NB4 (cell line): ENCODE measurements at regions not wholly inside any gene's neighbourhood (a gene's known extent, or its start where the extent isn't known, plus 50 kb on each side); places are given as distances from the start of the nearest gene placed in this dataset.
A peak's percentile ranks its signal among the peaks of the same experiment; 100 is the strongest.
"Not testable (repeated sequence)": the region's sequence is repeated elsewhere in the genome, so short reads cannot be mapped to it uniquely, and the experiment has no call there.

Experiments used
- DNase-seq: peaks from one replicate; pipeline ENCODE4 v3.0.0; 2010; ENCODE audit warnings: low read depth
- H3K4me3 ChIP-seq: one replicate; pipeline ENCODE4 v1.5.1; 2011; ENCODE audit warnings: mild to moderate bottlenecking, low read depth, low read length, moderate library complexity
- MYC ChIP-seq: IDR thresholded peaks from 2 replicates; pipeline ENCODE4 v1.6.1; 2011; ENCODE audit warnings: low read depth, low read length
- POLR2A ChIP-seq: IDR thresholded peaks from 2 replicates; pipeline ENCODE4 v1.6.1; 2011; ENCODE audit warnings: mild to moderate bottlenecking; ENCODE audit not compliant: insufficient read length; ENCODE audit errors: extremely low read depth
- TF ChIP-seq, protein P1 (sequence below): IDR thresholded peaks from one replicate; pipeline ENCODE4 v1.5.1; 2012; ENCODE audit warnings: low read depth, low read length
- TF ChIP-seq, protein P2 (sequence below): IDR thresholded peaks from 2 replicates; pipeline ENCODE4 v1.6.1; 2011; ENCODE audit warnings: low read depth, low read length

DNA sequence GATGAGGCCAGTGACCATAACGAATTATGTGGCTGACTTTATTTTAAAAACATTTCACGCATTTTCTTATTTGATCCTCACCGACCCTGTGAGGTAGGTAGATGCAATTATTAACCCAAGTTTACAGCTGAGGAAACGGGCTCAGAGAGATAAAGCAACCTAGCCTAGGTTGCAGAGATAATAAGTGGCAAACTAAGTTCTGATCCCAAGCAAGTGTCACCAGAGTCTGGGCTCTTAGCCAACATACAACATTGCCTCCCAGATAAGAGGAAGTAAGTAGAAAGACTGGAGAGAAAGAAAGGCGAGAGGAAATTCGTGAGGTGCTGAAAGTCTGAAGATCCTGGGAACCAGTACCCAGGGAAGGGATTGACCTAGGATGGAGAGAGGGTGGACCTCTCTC is 77.4 kb upstream of the GPR50 start:
- H3K4me3 ChIP-seq, result no peak overlapping the region
- TF ChIP-seq, protein P1, sequence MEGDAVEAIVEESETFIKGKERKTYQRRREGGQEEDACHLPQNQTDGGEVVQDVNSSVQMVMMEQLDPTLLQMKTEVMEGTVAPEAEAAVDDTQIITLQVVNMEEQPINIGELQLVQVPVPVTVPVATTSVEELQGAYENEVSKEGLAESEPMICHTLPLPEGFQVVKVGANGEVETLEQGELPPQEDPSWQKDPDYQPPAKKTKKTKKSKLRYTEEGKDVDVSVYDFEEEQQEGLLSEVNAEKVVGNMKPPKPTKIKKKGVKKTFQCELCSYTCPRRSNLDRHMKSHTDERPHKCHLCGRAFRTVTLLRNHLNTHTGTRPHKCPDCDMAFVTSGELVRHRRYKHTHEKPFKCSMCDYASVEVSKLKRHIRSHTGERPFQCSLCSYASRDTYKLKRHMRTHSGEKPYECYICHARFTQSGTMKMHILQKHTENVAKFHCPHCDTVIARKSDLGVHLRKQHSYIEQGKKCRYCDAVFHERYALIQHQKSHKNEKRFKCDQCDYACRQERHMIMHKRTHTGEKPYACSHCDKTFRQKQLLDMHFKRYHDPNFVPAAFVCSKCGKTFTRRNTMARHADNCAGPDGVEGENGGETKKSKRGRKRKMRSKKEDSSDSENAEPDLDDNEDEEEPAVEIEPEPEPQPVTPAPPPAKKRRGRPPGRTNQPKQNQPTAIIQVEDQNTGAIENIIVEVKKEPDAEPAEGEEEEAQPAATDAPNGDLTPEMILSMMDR, result no peak
- TF ChIP-seq, protein P2, sequence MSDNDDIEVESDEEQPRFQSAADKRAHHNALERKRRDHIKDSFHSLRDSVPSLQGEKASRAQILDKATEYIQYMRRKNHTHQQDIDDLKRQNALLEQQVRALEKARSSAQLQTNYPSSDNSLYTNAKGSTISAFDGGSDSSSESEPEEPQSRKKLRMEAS, result no peak
- TF ChIP-seq MYC (no peak), POLR2A (no peak)
- DNase-seq, result peak; percentile 28

DNA sequence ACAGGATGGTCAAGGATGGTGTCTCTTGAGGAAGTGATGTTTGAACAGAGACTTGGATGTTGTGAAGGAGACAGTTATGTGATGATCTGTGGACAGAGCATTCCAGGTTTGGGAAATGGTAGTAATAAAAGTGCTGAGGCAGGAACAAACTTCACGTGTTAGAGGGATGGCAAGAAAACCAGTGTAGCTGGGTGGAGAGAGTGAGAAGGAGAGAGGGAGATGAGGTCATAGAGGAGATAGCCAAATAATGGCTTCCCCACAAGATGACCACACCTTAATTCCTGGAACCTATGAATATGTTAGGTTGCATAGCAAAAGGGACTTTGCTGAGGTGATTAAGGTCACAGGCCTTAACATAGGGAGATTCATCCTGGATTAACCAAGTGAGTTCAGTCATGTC is 75.6 kb upstream of the GPR50 start:
- H3K4me3 ChIP-seq, result no peak overlapping the region
- no peak for DNase-seq
- TF ChIP-seq POLR2A, result no peak
- TF ChIP-seq, protein P2, result no peak
- TF ChIP-seq, protein P1, result no peak
- no peak for TF ChIP-seq MYC

DNA sequence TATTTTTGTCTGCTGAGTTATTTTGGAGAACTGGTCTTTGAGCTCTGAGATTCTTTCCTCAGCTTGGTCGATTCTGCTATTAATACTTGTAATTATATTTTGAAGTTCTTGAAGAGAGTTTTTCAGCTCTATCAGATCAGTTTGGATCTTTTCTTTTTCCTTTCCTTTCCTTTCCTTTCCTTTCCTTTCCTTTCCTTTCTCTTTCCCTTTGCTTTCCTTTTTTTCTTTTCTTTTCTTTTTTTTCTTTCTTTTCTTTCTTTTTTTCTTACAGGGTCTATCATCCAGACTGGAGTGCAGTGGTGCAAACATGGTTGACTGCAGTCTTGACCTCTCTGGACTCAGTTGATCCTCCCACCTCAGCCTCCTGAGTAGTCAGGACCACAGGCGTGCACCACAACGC is 63.2 kb upstream of the GPR50 start:
- not testable (repeated sequence) for DNase-seq, H3K4me3 ChIP-seq
